ENCODE measurements at regions not wholly inside any gene's neighbourhood (a gene's known extent, or its start where the extent isn't known, plus 50 kb on each side); places are given as distances from the start of the nearest gene placed in this dataset.

- TF ChIP-seq CTCF (IDR thresholded peaks at IDR 0.05; ENCODE audit: low read depth, low read length, missing input control) (no peak), JUND (IDR thresholded peaks at IDR 0.05) (no peak), YY1 (IDR thresholded peaks at IDR 0.05) (no peak)
Observed at GRCh38 chr3:144995856-144996255, 1024.2 kb downstream of the DIPK2A start.
